Neutrophil (primary cell): ENCODE measurements at regions not wholly inside any gene's neighbourhood (a gene's known extent, or its start where the extent isn't known, plus 50 kb on each side); places are given as distances from the start of the nearest gene placed in this dataset.

Experiments used
- H3K27ac ChIP-seq: fragments of 200-600 bp; sonication (generic); 2 replicates; pipeline ENCODE4 v1.5.1; 2016; ENCODE audit warnings: mild to moderate bottlenecking, moderate library complexity
- H3K27me3 ChIP-seq: fragments of 200-600 bp; sonication (generic); 2 replicates; pipeline ENCODE4 v1.6.0; 2016; ENCODE audit warnings: mild to moderate bottlenecking
- H3K36me3 ChIP-seq: fragments of 200-600 bp; sonication (generic); 2 replicates; pipeline ENCODE4 v1.5.1; 2017
- H3K4me1 ChIP-seq, 2 experiments: fragments of 200-600 bp in 1 of 2; sonication (generic) in 1 of 2; 1 replicate in 1 of 2; 2 replicates in 1 of 2; pipeline versions ENCODE4 v1.5.1 to v1.6.1; 2013 to 2016; ENCODE audit warnings: low read depth in 1 of 2, low read length in 1 of 2, mild to moderate bottlenecking in 1 of 2, moderate library complexity in 1 of 2; ENCODE audit not compliant: control insufficient read depth in 1 of 2, insufficient read depth in 1 of 2
- H3K4me3 ChIP-seq, 2 experiments: fragments of 200-600 bp in 1 of 2; sonication (generic) in 1 of 2; 1 replicate in 1 of 2; 2 replicates in 1 of 2; pipeline ENCODE4 v1.5.1; 2013 to 2016; ENCODE audit warnings: low read depth in 1 of 2, low read length in 1 of 2, mild to moderate bottlenecking in 1 of 2, moderate library complexity in 1 of 2
- H3K9me3 ChIP-seq: fragments of 200-600 bp; sonication (generic); 2 replicates; pipeline ENCODE4 v1.5.1; 2016
- TF ChIP-seq, protein P1 (sequence below): fragments of 200-600 bp; sonication (generic); IDR thresholded peaks from 2 replicates; pipeline ENCODE4 v1.5.1; 2016; ENCODE audit warnings: antibody characterized with exemption

GRCh38 chr11:79845002-79845709, 404.3 kb upstream of the TENM4 start:
- TF ChIP-seq, protein P1, sequence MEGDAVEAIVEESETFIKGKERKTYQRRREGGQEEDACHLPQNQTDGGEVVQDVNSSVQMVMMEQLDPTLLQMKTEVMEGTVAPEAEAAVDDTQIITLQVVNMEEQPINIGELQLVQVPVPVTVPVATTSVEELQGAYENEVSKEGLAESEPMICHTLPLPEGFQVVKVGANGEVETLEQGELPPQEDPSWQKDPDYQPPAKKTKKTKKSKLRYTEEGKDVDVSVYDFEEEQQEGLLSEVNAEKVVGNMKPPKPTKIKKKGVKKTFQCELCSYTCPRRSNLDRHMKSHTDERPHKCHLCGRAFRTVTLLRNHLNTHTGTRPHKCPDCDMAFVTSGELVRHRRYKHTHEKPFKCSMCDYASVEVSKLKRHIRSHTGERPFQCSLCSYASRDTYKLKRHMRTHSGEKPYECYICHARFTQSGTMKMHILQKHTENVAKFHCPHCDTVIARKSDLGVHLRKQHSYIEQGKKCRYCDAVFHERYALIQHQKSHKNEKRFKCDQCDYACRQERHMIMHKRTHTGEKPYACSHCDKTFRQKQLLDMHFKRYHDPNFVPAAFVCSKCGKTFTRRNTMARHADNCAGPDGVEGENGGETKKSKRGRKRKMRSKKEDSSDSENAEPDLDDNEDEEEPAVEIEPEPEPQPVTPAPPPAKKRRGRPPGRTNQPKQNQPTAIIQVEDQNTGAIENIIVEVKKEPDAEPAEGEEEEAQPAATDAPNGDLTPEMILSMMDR = no peak
- no peaks in the 10 kb centered on the region for H3K36me3 ChIP-seq
- no peaks in the 10 kb centered on the region for H3K9me3 ChIP-seq
- no peaks in the 10 kb centered on the region for H3K27me3 ChIP-seq
- no peak overlapping the region for H3K27ac ChIP-seq
- H3K4me3 ChIP-seq = no peak overlapping the region
- H3K4me1 ChIP-seq = no peaks in the 10 kb centered on the region

GRCh38 chr11:79834015-79834414, 393.2 kb upstream of the TENM4 start:
- TF ChIP-seq, protein P1 = no peak
- Histone ChIP-seq H3K27me3 (no peaks in the 10 kb centered on the region), H3K4me3 (no peak overlapping the region), H3K4me1 (no peaks in the 10 kb centered on the region), H3K36me3 (no peaks in the 10 kb centered on the region), H3K27ac (no peak overlapping the region), H3K9me3 (no peaks in the 10 kb centered on the region)

DNA sequence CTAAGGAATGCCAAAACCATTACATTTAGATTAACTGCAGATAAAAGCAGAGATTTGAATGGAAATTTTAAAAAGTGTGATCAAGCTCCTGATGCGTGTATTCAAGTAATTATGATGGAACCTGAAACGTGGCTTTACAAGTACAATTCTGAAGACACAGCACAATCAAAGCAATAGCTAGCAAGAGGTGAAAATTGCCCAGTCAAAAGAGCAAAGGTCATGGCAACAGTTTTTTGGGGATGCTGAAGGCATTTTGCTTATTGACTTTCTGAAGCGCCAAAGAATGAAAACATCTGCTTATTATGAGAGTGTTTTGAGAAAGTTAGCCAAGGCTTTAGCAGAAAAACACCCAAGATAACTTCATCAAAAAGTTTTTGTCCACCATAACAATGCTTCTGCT, 389.6 kb upstream of the TENM4 start:
- Histone ChIP-seq H3K36me3 (no peaks in the 10 kb centered on the region), H3K27me3 (no peaks in the 10 kb centered on the region), H3K27ac (no peak overlapping the region), H3K4me3 (no peak overlapping the region), H3K9me3 (no peaks in the 10 kb centered on the region), H3K4me1 (no peaks in the 10 kb centered on the region)
- TF ChIP-seq, protein P1 = no peak

GRCh38 chr11:79829891-79830290, 389.1 kb upstream of the TENM4 start:
- H3K27ac ChIP-seq = no peak overlapping the region
- H3K27me3 ChIP-seq = no peaks in the 10 kb centered on the region
- no peaks in the 10 kb centered on the region for H3K9me3 ChIP-seq
- TF ChIP-seq, protein P1 = no peak
- no peak overlapping the region for H3K4me3 ChIP-seq
- no peaks in the 10 kb centered on the region for H3K36me3 ChIP-seq
- no peaks in the 10 kb centered on the region for H3K4me1 ChIP-seq

DNA sequence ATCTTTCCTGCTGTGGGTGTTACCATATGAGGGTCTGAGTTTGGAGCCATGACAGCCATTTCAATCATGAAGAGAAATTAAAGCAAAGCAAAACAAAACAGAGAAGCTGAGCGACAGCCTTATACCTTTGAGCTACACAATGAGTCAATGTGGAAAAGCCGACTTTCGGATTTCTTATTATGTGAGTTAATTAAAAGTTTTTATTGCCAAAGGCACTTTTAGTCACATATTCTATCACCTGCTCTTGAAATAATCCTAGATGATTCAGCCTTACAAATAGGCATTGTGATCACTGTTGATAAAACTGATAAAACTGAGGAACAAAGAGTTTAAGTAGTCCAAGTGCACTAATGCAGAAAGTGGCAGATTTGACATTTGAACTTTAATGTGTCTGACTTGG, 381.9 kb upstream of the TENM4 start:
- no peak overlapping the region for H3K4me3 ChIP-seq
- no peaks in the 10 kb centered on the region for H3K9me3 ChIP-seq
- no peaks in the 10 kb centered on the region for H3K27me3 ChIP-seq
- H3K36me3 ChIP-seq = no peaks in the 10 kb centered on the region
- H3K4me1 ChIP-seq = no peaks in the 10 kb centered on the region
- H3K27ac ChIP-seq = no peak overlapping the region
- TF ChIP-seq, protein P1 = no peak
